ENCODE measurements at regions not wholly inside any gene's neighbourhood (a gene's known extent, or its start where the extent isn't known, plus 50 kb on each side); places are given as distances from the start of the nearest gene placed in this dataset.

DNA sequence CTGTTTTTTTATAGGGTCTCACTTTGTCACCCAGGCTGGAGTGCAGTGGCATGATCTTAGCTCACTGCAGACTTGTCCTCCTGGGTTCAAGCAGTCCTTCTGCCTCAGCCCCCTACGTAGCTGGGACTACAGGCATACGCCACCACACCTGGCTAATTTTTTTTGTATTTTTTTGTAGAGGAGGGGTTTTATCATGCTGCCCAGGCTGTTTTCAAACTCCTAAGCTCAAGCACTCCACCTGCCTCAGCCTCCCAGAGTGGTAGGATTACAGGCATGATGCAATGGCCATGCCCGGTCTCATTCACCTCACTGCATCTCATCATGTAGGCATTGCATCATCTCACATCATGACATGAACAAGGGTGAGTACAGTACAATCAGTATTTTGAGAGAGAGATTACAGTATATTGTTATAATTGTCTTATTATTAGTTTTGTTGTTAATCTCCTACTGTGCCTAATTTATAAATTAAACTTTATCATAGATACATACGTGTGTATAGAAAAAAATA lies 74.3 kb upstream of the EOMES start:
- DNase-seq = no peak
- no peak overlapping the region for H3K27ac ChIP-seq
- no peaks in the 10 kb centered on the region for H3K27me3 ChIP-seq
- no peak for TF ChIP-seq POLR2A (IDR thresholded peaks at IDR 0.05)
- intact Hi-C loops (cut with DNase I; ENCODE audit: low total_unique reads) = no loop called here
- H3K4me3 ChIP-seq = no peak overlapping the region
- no peaks in the 10 kb centered on the region for H3K4me1 ChIP-seq
- H3K36me3 ChIP-seq = no peaks in the 10 kb centered on the region
- WGBS, 5 donors = 77 to 93% (median 92%) methylated on average over 4 of the region's 4 CpGs
- H3K9me3 ChIP-seq = no peaks in the 10 kb centered on the region

DNA sequence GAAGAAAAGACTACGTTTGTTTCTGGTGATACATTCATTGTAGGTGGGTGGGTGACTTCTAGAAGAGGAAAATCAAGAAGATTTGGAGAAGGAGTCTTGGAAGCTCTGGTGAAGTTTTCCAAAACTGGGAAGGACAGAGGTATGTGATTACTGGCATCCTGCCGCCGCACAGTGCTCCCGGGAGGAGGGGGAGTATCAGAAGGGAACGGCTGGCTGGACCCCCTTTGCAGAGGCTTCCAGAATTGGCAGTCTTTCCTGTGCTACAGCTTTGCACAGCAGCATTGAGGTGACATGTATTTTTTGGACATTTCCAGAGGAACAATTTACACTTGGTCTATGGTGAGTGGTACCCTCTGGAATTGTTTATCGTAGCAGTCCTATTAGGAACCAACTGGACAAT lies 75.7 kb upstream of the EOMES start:
- Histone ChIP-seq H3K4me1 (no peaks in the 10 kb centered on the region), H3K27ac (no peak overlapping the region), H3K27me3 (no peaks in the 10 kb centered on the region), H3K4me3 (no peak overlapping the region), H3K36me3 (no peaks in the 10 kb centered on the region), H3K9me3 (no peaks in the 10 kb centered on the region)
- no peak for DNase-seq
- intact Hi-C loops (cut with DNase I; ENCODE audit: low total_unique reads) = no loop called here
- 80 to 90% (median 87%) methylated on average over 6 of the region's 6 CpGs for WGBS, 5 donors
- TF ChIP-seq, protein P1, sequence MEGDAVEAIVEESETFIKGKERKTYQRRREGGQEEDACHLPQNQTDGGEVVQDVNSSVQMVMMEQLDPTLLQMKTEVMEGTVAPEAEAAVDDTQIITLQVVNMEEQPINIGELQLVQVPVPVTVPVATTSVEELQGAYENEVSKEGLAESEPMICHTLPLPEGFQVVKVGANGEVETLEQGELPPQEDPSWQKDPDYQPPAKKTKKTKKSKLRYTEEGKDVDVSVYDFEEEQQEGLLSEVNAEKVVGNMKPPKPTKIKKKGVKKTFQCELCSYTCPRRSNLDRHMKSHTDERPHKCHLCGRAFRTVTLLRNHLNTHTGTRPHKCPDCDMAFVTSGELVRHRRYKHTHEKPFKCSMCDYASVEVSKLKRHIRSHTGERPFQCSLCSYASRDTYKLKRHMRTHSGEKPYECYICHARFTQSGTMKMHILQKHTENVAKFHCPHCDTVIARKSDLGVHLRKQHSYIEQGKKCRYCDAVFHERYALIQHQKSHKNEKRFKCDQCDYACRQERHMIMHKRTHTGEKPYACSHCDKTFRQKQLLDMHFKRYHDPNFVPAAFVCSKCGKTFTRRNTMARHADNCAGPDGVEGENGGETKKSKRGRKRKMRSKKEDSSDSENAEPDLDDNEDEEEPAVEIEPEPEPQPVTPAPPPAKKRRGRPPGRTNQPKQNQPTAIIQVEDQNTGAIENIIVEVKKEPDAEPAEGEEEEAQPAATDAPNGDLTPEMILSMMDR (IDR thresholded peaks at IDR 0.05) = no peak
- TF ChIP-seq POLR2AphosphoS5 (IDR thresholded peaks at IDR 0.05) = no peak
- no peak for TF ChIP-seq EP300 (IDR thresholded peaks at IDR 0.05)
- TF ChIP-seq POLR2A (IDR thresholded peaks at IDR 0.05) = no peak

DNA sequence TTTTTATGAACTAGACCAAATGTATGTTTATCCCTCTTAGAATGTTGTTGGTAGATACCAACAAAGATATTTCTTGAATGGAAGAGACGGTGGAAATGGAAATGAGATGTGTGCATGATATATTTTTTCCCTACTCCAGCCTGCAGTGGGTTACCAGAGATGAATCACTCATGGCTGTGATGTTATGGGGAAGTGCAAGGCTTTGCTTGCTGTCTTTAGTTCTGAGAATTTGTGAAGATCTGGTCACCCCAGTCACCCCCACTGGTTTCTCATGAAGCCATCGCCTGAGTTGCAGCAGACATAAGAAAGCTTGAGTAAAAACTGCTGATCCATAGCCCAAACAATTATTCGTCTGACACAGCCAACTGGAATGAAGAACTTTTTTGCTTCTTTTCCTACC lies 78.1 kb upstream of the EOMES start:
- no peaks in the 10 kb centered on the region for H3K36me3 ChIP-seq
- H3K4me3 ChIP-seq = no peak overlapping the region
- H3K27me3 ChIP-seq = no peaks in the 10 kb centered on the region
- DNase-seq = no peak
- no peaks in the 10 kb centered on the region for H3K4me1 ChIP-seq
- H3K27ac ChIP-seq = no peak overlapping the region
- TF ChIP-seq POLR2AphosphoS5 (IDR thresholded peaks at IDR 0.05) (no peak), EP300 (IDR thresholded peaks at IDR 0.05) (no peak), POLR2A (IDR thresholded peaks at IDR 0.05) (no peak)
- H3K9me3 ChIP-seq = no peaks in the 10 kb centered on the region
- WGBS, 5 donors = 76 to 86% (median 86%) methylated on average over 3 of the region's 3 CpGs
- intact Hi-C loops (cut with DNase I; ENCODE audit: low total_unique reads) = no loop called here

DNA sequence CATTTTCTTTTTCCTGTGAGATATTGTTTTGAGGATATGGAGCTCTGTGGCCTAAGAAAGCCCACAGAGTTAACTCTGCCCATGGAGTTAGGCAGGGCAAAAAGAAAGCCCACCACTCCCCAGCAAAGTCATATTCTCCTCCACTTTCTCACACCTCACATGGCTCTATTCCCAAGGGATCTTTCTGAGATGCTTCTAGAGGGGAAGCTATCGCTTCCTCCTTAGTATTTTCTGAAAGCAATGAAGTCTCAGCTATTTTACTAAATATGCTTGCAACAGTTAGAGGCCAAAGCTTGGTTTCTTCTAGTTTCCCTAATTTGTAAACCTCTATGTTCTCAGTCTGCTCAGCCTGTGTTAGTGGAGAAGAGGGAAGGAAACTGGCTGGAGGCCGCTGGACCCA lies 80.3 kb upstream of the EOMES start:
- no peaks in the 10 kb centered on the region for H3K36me3 ChIP-seq
- no peak for DNase-seq
- H3K4me1 ChIP-seq = no peaks in the 10 kb centered on the region
- no peaks in the 10 kb centered on the region for H3K9me3 ChIP-seq
- TF ChIP-seq POLR2A (IDR thresholded peaks at IDR 0.05) (no peak), POLR2AphosphoS5 (IDR thresholded peaks at IDR 0.05) (no peak), EP300 (IDR thresholded peaks at IDR 0.05) (no peak)
- TF ChIP-seq, protein P1 (IDR thresholded peaks at IDR 0.05) = no peak
- intact Hi-C loops (cut with DNase I; ENCODE audit: low total_unique reads) = no loop called here
- H3K27me3 ChIP-seq = no peaks in the 10 kb centered on the region
- no peak overlapping the region for H3K27ac ChIP-seq
- no peak overlapping the region for H3K4me3 ChIP-seq
- 84 to 95% (median 87%) methylated on average over 2 of the region's 2 CpGs for WGBS, 5 donors

DNA sequence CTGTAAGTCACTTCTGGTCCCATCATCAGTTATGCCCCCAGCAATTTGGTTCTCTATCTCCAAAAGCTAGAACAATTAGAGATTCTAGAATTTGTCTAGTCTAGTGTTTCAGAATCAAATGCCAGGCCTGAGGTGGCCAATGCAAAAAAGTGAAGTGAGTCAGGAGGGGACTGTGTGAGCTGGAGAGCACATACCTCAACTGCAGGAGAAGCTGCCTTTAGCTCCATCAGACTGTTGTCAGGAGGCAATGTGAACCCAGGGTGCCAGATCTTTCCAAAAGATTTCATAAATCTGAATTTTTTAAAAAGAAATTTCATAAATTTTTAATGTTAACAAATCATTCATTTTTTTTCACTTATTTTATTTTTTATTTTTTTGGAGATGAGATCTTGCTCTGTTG lies 80.7 kb upstream of the EOMES start:
- Histone ChIP-seq H3K36me3 (no peaks in the 10 kb centered on the region), H3K4me3 (no peak overlapping the region), H3K27ac (no peak overlapping the region), H3K27me3 (no peaks in the 10 kb centered on the region), H3K9me3 (no peaks in the 10 kb centered on the region), H3K4me1 (no peaks in the 10 kb centered on the region)
- intact Hi-C loops (cut with DNase I; ENCODE audit: low total_unique reads) = no loop called here
- TF ChIP-seq, protein P1 (IDR thresholded peaks at IDR 0.05) = no peak
- TF ChIP-seq POLR2AphosphoS5 (IDR thresholded peaks at IDR 0.05) (no peak), EP300 (IDR thresholded peaks at IDR 0.05) (no peak), POLR2A (IDR thresholded peaks at IDR 0.05) (no peak)
- no peak for DNase-seq
